HG02981 (cell line): ENCODE measurements at regions not wholly inside any gene's neighbourhood (a gene's known extent, or its start where the extent isn't known, plus 50 kb on each side); places are given as distances from the start of the nearest gene placed in this dataset.
A peak's percentile ranks its signal among the peaks of the same experiment; 100 is the strongest.
"Not testable (repeated sequence)": the region's sequence is repeated elsewhere in the genome, so short reads cannot be mapped to it uniquely, and the experiment has no call there.

Experiments
- ATAC-seq: cut with Tn5 transposase; IDR thresholded peaks from one replicate; pipeline ENCODE4 v1.9.1; 2021; ENCODE audit warnings: mild to moderate bottlenecking, moderate library complexity; ENCODE audit not compliant: unreplicated experiment

GRCh38 chr2:37569131-37569823 is 102.2 kb downstream of the CDC42EP3 start:
- no peak for ATAC-seq

GRCh38 chr2:37569986-37570679 is 101.3 kb downstream of the CDC42EP3 start:
- ATAC-seq: no peak

- peak; percentile 83 for ATAC-seq
These were observed 100.5 kb downstream of the CDC42EP3 start for GRCh38 chr2:37570773-37571586.

GRCh38 chr2:37571587-37572136 is 99.8 kb downstream of the CDC42EP3 start:
- no peak for ATAC-seq

GRCh38 chr2:37573451-37574388 is 97.7 kb downstream of the CDC42EP3 start:
- peak; percentile 49 for ATAC-seq

GRCh38 chr2:37575780-37576179 is 95.7 kb downstream of the CDC42EP3 start:
- no peak for ATAC-seq

GRCh38 chr2:37576194-37576593 is 95.2 kb downstream of the CDC42EP3 start:
- ATAC-seq: not testable (repeated sequence)

- no peak for ATAC-seq
These were observed 94.6 kb downstream of the CDC42EP3 start for GRCh38 chr2:37576831-37577230.

- ATAC-seq: no peak
These were observed 92.2 kb downstream of the CDC42EP3 start for GRCh38 chr2:37579192-37579713.

GRCh38 chr2:37579949-37580348 is 91.5 kb downstream of the CDC42EP3 start:
- not testable (repeated sequence) for ATAC-seq

- no peak for ATAC-seq
These were observed 90.0 kb downstream of the CDC42EP3 start for GRCh38 chr2:37581433-37581832.

- ATAC-seq: no peak
These were observed 88.8 kb downstream of the CDC42EP3 start for GRCh38 chr2:37582481-37583220.

- no peak for ATAC-seq
These were observed 88.0 kb downstream of the CDC42EP3 start for GRCh38 chr2:37583402-37583801.

- ATAC-seq: no peak
These were observed 87.6 kb downstream of the CDC42EP3 start for GRCh38 chr2:37583867-37584266.

- no peak for ATAC-seq
These were observed 86.0 kb downstream of the CDC42EP3 start for GRCh38 chr2:37585295-37585908.

- ATAC-seq: peak; percentile 48
These were observed 85.3 kb downstream of the CDC42EP3 start for GRCh38 chr2:37585982-37586621.

- ATAC-seq: no peak
These were observed 84.7 kb downstream of the CDC42EP3 start for GRCh38 chr2:37586663-37587317.

- no peak for ATAC-seq
These were observed 83.6 kb downstream of the CDC42EP3 start for GRCh38 chr2:37587817-37588216.
